OCI-LY1 (cell line): ENCODE measurements at regions not wholly inside any gene's neighbourhood (a gene's known extent, or its start where the extent isn't known, plus 50 kb on each side); places are given as distances from the start of the nearest gene placed in this dataset.

Source experiments
- H2AFZ ChIP-seq: fragments of 200-600 bp; sonication (generic), shearing (Covaris generic); 2 replicates; pipeline ENCODE4 v1.6.0; 2014; ENCODE audit warnings: antibody characterized with exemption, mild to moderate bottlenecking, low read length
- H3F3A ChIP-seq: fragments of 200-600 bp; sonication (generic), shearing (Covaris generic); 2 replicates; pipeline ENCODE4 v1.6.0; 2014; ENCODE audit warnings: mild to moderate bottlenecking, antibody characterized with exemption, low read length, moderate library complexity; ENCODE audit not compliant: insufficient read depth
- H3K27ac ChIP-seq: fragments of 200-600 bp; sonication (generic); 2 replicates; pipeline ENCODE4 v1.5.1; 2014; ENCODE audit warnings: low read length, mixed run types, mild to moderate bottlenecking, low read depth; ENCODE audit not compliant: poor library complexity, severe bottlenecking
- H3K27me3 ChIP-seq: fragments of 200-600 bp; sonication (generic); 2 replicates; pipeline ENCODE4 v1.6.0; 2014; ENCODE audit warnings: antibody characterized with exemption, mild to moderate bottlenecking, low read length, moderate library complexity; ENCODE audit not compliant: insufficient read depth
- H3K36me3 ChIP-seq: fragments of 200-600 bp; sonication (generic); 2 replicates; pipeline ENCODE4 v1.6.1; 2014; ENCODE audit warnings: mild to moderate bottlenecking, antibody characterized with exemption, low read length, moderate library complexity, mixed read lengths; ENCODE audit not compliant: insufficient read depth
- H3K4me1 ChIP-seq: fragments of 200-600 bp; sonication (generic); 2 replicates; pipeline ENCODE4 v1.5.1; 2014; ENCODE audit warnings: mild to moderate bottlenecking, low read length, moderate library complexity; ENCODE audit not compliant: insufficient read depth, severe bottlenecking
- H3K4me2 ChIP-seq: fragments of 200-600 bp; sonication (generic), shearing (Covaris generic); 2 replicates; pipeline ENCODE4 v1.6.1; 2014; ENCODE audit warnings: low read length
- H3K4me3 ChIP-seq: fragments of 200-600 bp; sonication (generic); 2 replicates; pipeline ENCODE4 v1.5.1; 2014; ENCODE audit warnings: low read length, low read depth, mild to moderate bottlenecking, mixed read lengths; ENCODE audit not compliant: poor library complexity, severe bottlenecking
- H3K79me2 ChIP-seq: fragments of 200-600 bp; shearing (Covaris generic); 2 replicates; pipeline ENCODE4 v1.6.1; 2016; ENCODE audit warnings: mixed run types, low read length, mixed read lengths; ENCODE audit not compliant: insufficient read depth
- H3K9ac ChIP-seq: fragments of 200-600 bp; sonication (generic), shearing (Covaris generic); 2 replicates; pipeline ENCODE4 v1.6.1; 2014; ENCODE audit warnings: mild to moderate bottlenecking, low read length, mixed read lengths
- H3K9me2 ChIP-seq: fragments of 200-600 bp; sonication (generic), shearing (Covaris generic); 2 replicates; pipeline ENCODE4 v1.6.1; 2014; ENCODE audit warnings: low read depth, mild to moderate bottlenecking, low read length, mixed read lengths
- H3K9me3 ChIP-seq: fragments of 200-600 bp; shearing (Covaris generic); 2 replicates; pipeline ENCODE4 v1.6.1; 2014; ENCODE audit warnings: low read length, mixed read lengths
- H4K20me1 ChIP-seq: fragments of 200-600 bp; sonication (generic), shearing (Covaris generic); 2 replicates; pipeline ENCODE4 v1.6.0; 2016; ENCODE audit warnings: mild to moderate bottlenecking, low read length; ENCODE audit not compliant: insufficient read depth
- CTCF ChIP-seq: fragments of 200-600 bp; sonication (generic), shearing (Covaris generic); IDR thresholded peaks from 2 replicates; pipeline ENCODE4 v1.5.1; 2017; ENCODE audit warnings: mild to moderate bottlenecking, antibody characterized with exemption, low read length, moderate library complexity, mixed read lengths
- EZH2 ChIP-seq: fragments of 200-600 bp; sonication (generic), shearing (Covaris generic); IDR thresholded peaks from 2 replicates; pipeline ENCODE4 v1.8.0; 2017; ENCODE audit warnings: borderline replicate concordance, mixed run types, mild to moderate bottlenecking, antibody characterized with exemption, low read length, moderate library complexity, mixed read lengths

- H3K9me2 ChIP-seq, result no peaks in the 10 kb centered on the region
- no peak overlapping the region for H2AFZ ChIP-seq
- H3K9me3 ChIP-seq, result no peaks in the 10 kb centered on the region
- H3K27ac ChIP-seq, result no peak overlapping the region
- H3K27me3 ChIP-seq, result no peaks in the 10 kb centered on the region
- H3K36me3 ChIP-seq, result no peaks in the 10 kb centered on the region
- H4K20me1 ChIP-seq, result no peaks in the 10 kb centered on the region
- no peaks in the 10 kb centered on the region for H3F3A ChIP-seq
- H3K9ac ChIP-seq, result no peak overlapping the region
- H3K79me2 ChIP-seq, result no peaks in the 10 kb centered on the region
- TF ChIP-seq CTCF, result no peak
- no peak for TF ChIP-seq EZH2
- H3K4me3 ChIP-seq, result no peak overlapping the region
- no peak overlapping the region for H3K4me2 ChIP-seq
- H3K4me1 ChIP-seq, result no peaks in the 10 kb centered on the region
These were observed 278.6 kb upstream of the TSHZ3 start for GRCh38 chr19:31627620-31628365.

GRCh38 chr19:31629579-31630363 is 280.5 kb upstream of the TSHZ3 start:
- TF ChIP-seq EZH2 (no peak), CTCF (no peak)
- no peaks in the 10 kb centered on the region for H3K9me2 ChIP-seq

GRCh38 chr19:31633014-31633413 is 283.8 kb upstream of the TSHZ3 start:
- no peak overlapping the region for H3K4me2 ChIP-seq
- H3F3A ChIP-seq, result no peaks in the 10 kb centered on the region
- no peaks in the 10 kb centered on the region for H3K36me3 ChIP-seq
- H3K4me3 ChIP-seq, result no peak overlapping the region
- H3K27ac ChIP-seq, result no peak overlapping the region
- H3K9ac ChIP-seq, result no peak overlapping the region
- no peaks in the 10 kb centered on the region for H3K79me2 ChIP-seq
- no peaks in the 10 kb centered on the region for H3K9me2 ChIP-seq
- no peaks in the 10 kb centered on the region for H3K4me1 ChIP-seq
- H3K9me3 ChIP-seq, result no peaks in the 10 kb centered on the region
- no peak for TF ChIP-seq EZH2
- TF ChIP-seq CTCF, result no peak
- H2AFZ ChIP-seq, result no peak overlapping the region
- H4K20me1 ChIP-seq, result no peaks in the 10 kb centered on the region
- no peaks in the 10 kb centered on the region for H3K27me3 ChIP-seq

More at GRCh38 chr19:31629579-31630363, 280.5 kb upstream of the TSHZ3 start:
- Histone ChIP-seq H3K4me2 (no peak overlapping the region), H3K4me1 (no peaks in the 10 kb centered on the region), H3K27me3 (no peaks in the 10 kb centered on the region), H3F3A (no peaks in the 10 kb centered on the region), H3K9me3 (no peaks in the 10 kb centered on the region), H3K36me3 (no peaks in the 10 kb centered on the region), H3K79me2 (no peaks in the 10 kb centered on the region), H3K4me3 (no peak overlapping the region), H2AFZ (no peak overlapping the region), H3K27ac (no peak overlapping the region), H4K20me1 (no peaks in the 10 kb centered on the region), H3K9ac (no peak overlapping the region)
